HEK293T (cell line): ENCODE measurements at regions not wholly inside any gene's neighbourhood (a gene's known extent, or its start where the extent isn't known, plus 50 kb on each side); places are given as distances from the start of the nearest gene placed in this dataset.

Experiments
- ARNT ChIP-seq: fragments of 450-650 bp; IDR thresholded peaks from 2 replicates; pipeline ENCODE4 v1.6.1; 2017; ENCODE audit warnings: mild to moderate bottlenecking
- CTBP1 ChIP-seq: fragments of 450-650 bp; IDR thresholded peaks from 2 replicates; pipeline ENCODE4 v1.6.1; 2016; ENCODE audit warnings: borderline replicate concordance
- ELF4 ChIP-seq: fragments of 450-650 bp; IDR thresholded peaks from 2 replicates; pipeline ENCODE4 v1.6.1; 2017; ENCODE audit warnings: antibody characterized with exemption
- FOXK2 ChIP-seq: fragments of 450-650 bp; IDR thresholded peaks from 2 replicates; pipeline ENCODE4 v1.6.1; 2016; ENCODE audit warnings: mild to moderate bottlenecking
- FOXM1 ChIP-seq: fragments of 450-650 bp; IDR thresholded peaks from 2 replicates; pipeline ENCODE4 v1.6.1; 2017; ENCODE audit warnings: mild to moderate bottlenecking, borderline replicate concordance
- HDGF ChIP-seq: fragments of 450-650 bp; IDR thresholded peaks from 2 replicates; pipeline ENCODE4 v1.6.1; 2017; ENCODE audit warnings: antibody characterized with exemption, borderline replicate concordance
- L3MBTL2 ChIP-seq: fragments of 450-650 bp; conservative IDR thresholded peaks from 2 replicates; pipeline ENCODE4 v1.6.1; 2016; ENCODE audit warnings: mild to moderate bottlenecking
- NFRKB ChIP-seq: fragments of 450-650 bp; IDR thresholded peaks from 2 replicates; pipeline ENCODE4 v1.6.1; 2016; ENCODE audit warnings: mild to moderate bottlenecking, moderate library complexity
- SP1 ChIP-seq: fragments of 450-650 bp; IDR thresholded peaks from 2 replicates; pipeline ENCODE4 v1.6.1; 2017
- SUZ12 ChIP-seq: fragments of 450-650 bp; IDR thresholded peaks from 2 replicates; pipeline ENCODE4 v1.6.1; 2016; ENCODE audit warnings: mild to moderate bottlenecking
- TARDBP ChIP-seq: fragments of 450-650 bp; IDR thresholded peaks from 2 replicates; pipeline ENCODE4 v1.6.1; 2016

- no peak for TF ChIP-seq ELF4
- TF ChIP-seq CTBP1, result no peak
- TF ChIP-seq SP1, result no peak
- TF ChIP-seq ARNT, result no peak
- no peak for TF ChIP-seq TARDBP
- TF ChIP-seq NFRKB, result no peak
- TF ChIP-seq FOXK2, result no peak
- no peak for TF ChIP-seq SUZ12
- TF ChIP-seq FOXM1, result no peak
- TF ChIP-seq L3MBTL2, result no peak
- TF ChIP-seq HDGF, result no peak
Measured at GRCh38 chr4:107561481-107561880, 158.6 kb downstream of the PAPSS1 start.
